Loucy (cell line): ENCODE measurements at regions not wholly inside any gene's neighbourhood (a gene's known extent, or its start where the extent isn't known, plus 50 kb on each side); places are given as distances from the start of the nearest gene placed in this dataset.

ENCODE experiments used
- H2AFZ ChIP-seq: fragments of 200-600 bp; sonication (generic); 2 replicates; pipeline ENCODE4 v1.6.0; 2016; ENCODE audit warnings: antibody characterized with exemption, mild to moderate bottlenecking, low read length, moderate library complexity
- H3F3A ChIP-seq: fragments of 200-600 bp; 2 replicates; pipeline ENCODE4 v1.6.0; 2016; ENCODE audit warnings: antibody characterized with exemption, low read depth, mild to moderate bottlenecking
- H3K27me3 ChIP-seq: fragments of 200-600 bp; sonication (generic); 2 replicates; pipeline ENCODE4 v1.6.1; 2014; ENCODE audit warnings: low read length, mild to moderate bottlenecking; ENCODE audit not compliant: insufficient read depth, poor library complexity, severe bottlenecking
- H3K36me3 ChIP-seq: fragments of 200-600 bp; sonication (generic); 2 replicates; pipeline ENCODE4 v1.6.1; 2016; ENCODE audit warnings: low read length; ENCODE audit not compliant: insufficient read depth
- H3K4me1 ChIP-seq: fragments of 200-600 bp; sonication (generic); 2 replicates; pipeline ENCODE4 v1.5.1; 2014; ENCODE audit warnings: low read length, mild to moderate bottlenecking; ENCODE audit not compliant: insufficient read depth, poor library complexity, severe bottlenecking
- H3K4me2 ChIP-seq: fragments of 200-600 bp; sonication (generic); 2 replicates; pipeline ENCODE4 v1.6.0; 2014; ENCODE audit warnings: antibody characterized with exemption, low read length, low read depth, mild to moderate bottlenecking; ENCODE audit not compliant: poor library complexity, severe bottlenecking
- H3K4me3 ChIP-seq: fragments of 200-600 bp; sonication (generic); 2 replicates; pipeline ENCODE4 v1.5.1; 2014; ENCODE audit warnings: low read length, mild to moderate bottlenecking, mixed read lengths; ENCODE audit not compliant: poor library complexity, severe bottlenecking
- H3K79me2 ChIP-seq: fragments of 200-600 bp; sonication (generic); 2 replicates; pipeline ENCODE4 v1.6.1; 2014; ENCODE audit warnings: low read length; ENCODE audit not compliant: insufficient read depth
- H3K9ac ChIP-seq: fragments of 200-600 bp; sonication (generic); 2 replicates; pipeline ENCODE4 v1.6.0; 2014; ENCODE audit warnings: mild to moderate bottlenecking, low read depth, low read length, moderate library complexity; ENCODE audit not compliant: poor library complexity, severe bottlenecking
- H3K9me2 ChIP-seq: fragments of 200-600 bp; sonication (generic); replicated peaks from 2 replicates; pipeline ENCODE4 v1.6.1; 2016; ENCODE audit warnings: low read depth, low read length, mixed read lengths
- H3K9me3 ChIP-seq: fragments of 200-600 bp; sonication (generic); 2 replicates; pipeline ENCODE4 v1.6.1; 2014; ENCODE audit warnings: mild to moderate bottlenecking, antibody characterized with exemption, low read length, low read depth; ENCODE audit not compliant: insufficient read depth
- H4K20me1 ChIP-seq: fragments of 200-600 bp; sonication (generic); 2 replicates; pipeline ENCODE4 v1.6.0; 2014; ENCODE audit warnings: antibody characterized with exemption, low read length, mild to moderate bottlenecking; ENCODE audit not compliant: insufficient read depth, poor library complexity, severe bottlenecking
- EZH2phosphoT487 ChIP-seq: fragments of 200-600 bp; IDR thresholded peaks from 2 replicates; pipeline ENCODE4 v1.6.1; 2018; ENCODE audit warnings: antibody characterized with exemption, mild to moderate bottlenecking, moderate library complexity, borderline replicate concordance
- TF ChIP-seq, protein P1 (sequence below): fragments of 200-600 bp; sonication (generic); conservative IDR thresholded peaks from 2 replicates; pipeline ENCODE4 v1.5.1; 2014; ENCODE audit warnings: mild to moderate bottlenecking, antibody characterized with exemption, low read length

GRCh38 chr1:201646411-201647022, 107.6 kb downstream of the NAV1 start:
- H4K20me1 ChIP-seq, result no peaks in the 10 kb centered on the region
- no peaks in the 10 kb centered on the region for H3F3A ChIP-seq
- H3K36me3 ChIP-seq, result no peaks in the 10 kb centered on the region
- H3K79me2 ChIP-seq, result no peaks in the 10 kb centered on the region
- no peak overlapping the region for H3K4me2 ChIP-seq
- no peak overlapping the region for H3K9ac ChIP-seq
- no peaks in the 10 kb centered on the region for H3K9me2 ChIP-seq
- no peaks in the 10 kb centered on the region for H3K9me3 ChIP-seq
- H3K27me3 ChIP-seq, result no peaks in the 10 kb centered on the region
- H2AFZ ChIP-seq, result no peak overlapping the region
- no peaks in the 10 kb centered on the region for H3K4me1 ChIP-seq
- H3K4me3 ChIP-seq, result no peak overlapping the region
- TF ChIP-seq EZH2phosphoT487, result no peak
- TF ChIP-seq, protein P1, sequence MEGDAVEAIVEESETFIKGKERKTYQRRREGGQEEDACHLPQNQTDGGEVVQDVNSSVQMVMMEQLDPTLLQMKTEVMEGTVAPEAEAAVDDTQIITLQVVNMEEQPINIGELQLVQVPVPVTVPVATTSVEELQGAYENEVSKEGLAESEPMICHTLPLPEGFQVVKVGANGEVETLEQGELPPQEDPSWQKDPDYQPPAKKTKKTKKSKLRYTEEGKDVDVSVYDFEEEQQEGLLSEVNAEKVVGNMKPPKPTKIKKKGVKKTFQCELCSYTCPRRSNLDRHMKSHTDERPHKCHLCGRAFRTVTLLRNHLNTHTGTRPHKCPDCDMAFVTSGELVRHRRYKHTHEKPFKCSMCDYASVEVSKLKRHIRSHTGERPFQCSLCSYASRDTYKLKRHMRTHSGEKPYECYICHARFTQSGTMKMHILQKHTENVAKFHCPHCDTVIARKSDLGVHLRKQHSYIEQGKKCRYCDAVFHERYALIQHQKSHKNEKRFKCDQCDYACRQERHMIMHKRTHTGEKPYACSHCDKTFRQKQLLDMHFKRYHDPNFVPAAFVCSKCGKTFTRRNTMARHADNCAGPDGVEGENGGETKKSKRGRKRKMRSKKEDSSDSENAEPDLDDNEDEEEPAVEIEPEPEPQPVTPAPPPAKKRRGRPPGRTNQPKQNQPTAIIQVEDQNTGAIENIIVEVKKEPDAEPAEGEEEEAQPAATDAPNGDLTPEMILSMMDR, result no peak

DNA sequence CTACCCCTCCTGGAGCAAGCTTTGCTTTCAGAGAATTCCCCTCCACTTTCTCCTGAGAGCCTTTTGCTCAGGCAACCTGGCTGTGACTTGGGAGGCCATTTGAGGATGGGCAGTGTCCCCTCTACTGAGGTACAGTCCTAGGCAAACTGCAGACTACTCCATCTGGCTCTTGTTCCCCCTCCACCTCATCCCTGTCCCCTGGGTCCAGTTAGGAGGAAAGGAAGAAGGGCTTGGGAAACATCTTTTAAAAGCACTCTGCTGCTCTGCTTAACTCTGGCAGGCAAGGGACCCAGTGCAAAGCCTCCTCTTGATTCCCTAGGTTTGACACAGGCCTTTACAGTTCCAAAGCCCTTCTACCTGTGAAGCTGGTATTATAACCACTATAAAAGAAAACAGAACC, 108.2 kb downstream of the NAV1 start:
- Histone ChIP-seq H3K79me2 (no peaks in the 10 kb centered on the region), H3K4me1 (no peaks in the 10 kb centered on the region), H3K4me2 (no peak overlapping the region), H3K9ac (no peak overlapping the region), H3K9me2 (no peaks in the 10 kb centered on the region), H3K36me3 (no peaks in the 10 kb centered on the region), H2AFZ (no peak overlapping the region), H3K27me3 (no peaks in the 10 kb centered on the region), H4K20me1 (no peaks in the 10 kb centered on the region), H3K4me3 (no peak overlapping the region), H3K9me3 (no peaks in the 10 kb centered on the region), H3F3A (no peaks in the 10 kb centered on the region)
- TF ChIP-seq, protein P1, result no peak
- no peak for TF ChIP-seq EZH2phosphoT487

- no peaks in the 10 kb centered on the region for H3K36me3 ChIP-seq
- H3K9me2 ChIP-seq, result no peaks in the 10 kb centered on the region
- TF ChIP-seq EZH2phosphoT487, result no peak
- TF ChIP-seq, protein P1, result no peak
- H3K79me2 ChIP-seq, result no peaks in the 10 kb centered on the region
- no peak overlapping the region for H3K4me3 ChIP-seq
- H3K4me1 ChIP-seq, result no peaks in the 10 kb centered on the region
- H2AFZ ChIP-seq, result no peak overlapping the region
- H3K27me3 ChIP-seq, result no peaks in the 10 kb centered on the region
- no peaks in the 10 kb centered on the region for H4K20me1 ChIP-seq
- no peak overlapping the region for H3K9ac ChIP-seq
- no peaks in the 10 kb centered on the region for H3K9me3 ChIP-seq
- H3K4me2 ChIP-seq, result no peak overlapping the region
- H3F3A ChIP-seq, result no peaks in the 10 kb centered on the region
Observed at GRCh38 chr1:201647722-201648065, 108.8 kb downstream of the NAV1 start.
